ENCODE measurements at regions not wholly inside any gene's neighbourhood (a gene's known extent, or its start where the extent isn't known, plus 50 kb on each side); places are given as distances from the start of the nearest gene placed in this dataset.
"Not testable (repeated sequence)": the region's sequence is repeated elsewhere in the genome, so short reads cannot be mapped to it uniquely, and the experiment has no call there.

DNA sequence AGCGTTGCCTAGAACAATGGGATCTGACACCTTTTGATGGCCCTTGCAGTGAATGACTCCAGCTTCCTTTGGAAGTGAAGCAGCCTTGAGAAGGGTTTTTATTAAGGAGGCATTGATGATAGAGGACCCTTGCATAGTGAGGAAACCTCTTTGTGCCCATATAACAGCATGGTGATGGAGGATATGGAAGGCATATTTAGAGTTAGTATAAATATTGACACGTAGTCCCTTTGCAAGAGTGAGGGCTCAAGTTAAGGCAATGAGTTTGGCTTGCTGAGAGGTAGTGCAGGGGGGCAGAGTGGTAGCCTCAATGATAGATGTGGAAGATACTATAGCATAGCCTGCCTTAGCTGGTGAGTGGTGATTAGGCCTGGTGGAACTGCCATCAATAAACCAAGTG, 173.8 kb downstream of the UNC5CL start:
- not testable (repeated sequence) for TF ChIP-seq POLR2A (IDR thresholded peaks at IDR 0.05; ENCODE audit: low read depth)
- TF ChIP-seq, protein P1, sequence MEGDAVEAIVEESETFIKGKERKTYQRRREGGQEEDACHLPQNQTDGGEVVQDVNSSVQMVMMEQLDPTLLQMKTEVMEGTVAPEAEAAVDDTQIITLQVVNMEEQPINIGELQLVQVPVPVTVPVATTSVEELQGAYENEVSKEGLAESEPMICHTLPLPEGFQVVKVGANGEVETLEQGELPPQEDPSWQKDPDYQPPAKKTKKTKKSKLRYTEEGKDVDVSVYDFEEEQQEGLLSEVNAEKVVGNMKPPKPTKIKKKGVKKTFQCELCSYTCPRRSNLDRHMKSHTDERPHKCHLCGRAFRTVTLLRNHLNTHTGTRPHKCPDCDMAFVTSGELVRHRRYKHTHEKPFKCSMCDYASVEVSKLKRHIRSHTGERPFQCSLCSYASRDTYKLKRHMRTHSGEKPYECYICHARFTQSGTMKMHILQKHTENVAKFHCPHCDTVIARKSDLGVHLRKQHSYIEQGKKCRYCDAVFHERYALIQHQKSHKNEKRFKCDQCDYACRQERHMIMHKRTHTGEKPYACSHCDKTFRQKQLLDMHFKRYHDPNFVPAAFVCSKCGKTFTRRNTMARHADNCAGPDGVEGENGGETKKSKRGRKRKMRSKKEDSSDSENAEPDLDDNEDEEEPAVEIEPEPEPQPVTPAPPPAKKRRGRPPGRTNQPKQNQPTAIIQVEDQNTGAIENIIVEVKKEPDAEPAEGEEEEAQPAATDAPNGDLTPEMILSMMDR (IDR thresholded peaks at IDR 0.05), result not testable (repeated sequence)
